HAP-1 (cell line): ENCODE measurements at regions not wholly inside any gene's neighbourhood (a gene's known extent, or its start where the extent isn't known, plus 50 kb on each side); places are given as distances from the start of the nearest gene placed in this dataset.

Experiments
- DNase-seq, 2 experiments: peaks; one replicate each; pipeline ENCODE4 v3.0.0-alpha.2; 2016 to 2020; ENCODE audit warnings: low spot score in 2 of 2
- H3K27me3 ChIP-seq: fragments of 250-450 bp; sonication (Bioruptor Pico); 2 replicates; pipeline ENCODE4 v1.5.1; 2020; ENCODE audit warnings: low read depth, mild to moderate bottlenecking, moderate library complexity
- H3K36me3 ChIP-seq: fragments of 250-450 bp; sonication (Bioruptor Pico); replicated peaks from 2 replicates; pipeline ENCODE4 v1.5.1; 2020; ENCODE audit warnings: mild to moderate bottlenecking
- H3K4me1 ChIP-seq: fragments of 250-450 bp; sonication (Bioruptor Pico); 2 replicates; pipeline ENCODE4 v1.5.1; 2020; ENCODE audit warnings: mild to moderate bottlenecking
- H3K4me3 ChIP-seq: fragments of 250-450 bp; sonication (Bioruptor Pico); 2 replicates; pipeline ENCODE4 v1.5.1; 2020; ENCODE audit warnings: mild to moderate bottlenecking, moderate library complexity
- H3K9me3 ChIP-seq: fragments of 250-450 bp; sonication (Bioruptor Pico); 2 replicates; pipeline ENCODE4 v1.5.1; 2020; ENCODE audit warnings: mild to moderate bottlenecking, moderate library complexity
- in situ Hi-C: fragments of 300-500 bp; cut with MboI; formaldehyde crosslinking; loops from 3 replicates; pipeline ENCODE4 v1.14.3; 2020; ENCODE audit warnings: low sequenced_read_pairs, inconsistent platforms, mixed read lengths

GRCh38 chr11:32221476-32222032, 130.7 kb downstream of the RCN1 start:
- H3K36me3 ChIP-seq = no peaks in the 10 kb centered on the region
- H3K4me1 ChIP-seq = no peaks in the 10 kb centered on the region
- peaks cover 6% of the 10 kb centered on the region for H3K27me3 ChIP-seq
- DNase-seq = no peak
- in situ Hi-C loops = no loop called here
- no peak overlapping the region for H3K4me3 ChIP-seq
- no peaks in the 10 kb centered on the region for H3K9me3 ChIP-seq

DNA sequence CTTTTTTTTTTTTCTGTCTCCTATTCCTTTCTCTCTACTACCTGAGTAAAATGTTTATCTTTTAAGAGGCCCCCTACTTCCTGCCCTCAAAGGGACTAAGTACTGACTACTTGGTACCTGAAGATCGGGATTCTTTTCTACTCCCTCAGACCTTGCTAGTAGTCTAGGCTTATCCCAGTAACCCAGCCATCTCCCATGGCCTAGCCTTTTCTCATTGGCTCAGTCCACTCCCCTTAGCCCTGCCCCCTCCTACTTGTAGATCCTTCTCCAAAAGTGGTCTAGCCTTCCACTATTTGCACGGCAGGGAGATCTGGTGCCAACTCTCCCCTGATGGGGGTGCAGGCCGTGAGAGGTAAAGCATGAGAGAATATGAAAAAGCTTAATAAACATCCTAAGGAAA, 133.7 kb downstream of the RCN1 start:
- Histone ChIP-seq H3K4me1 (no peaks in the 10 kb centered on the region), H3K4me3 (no peak overlapping the region), H3K36me3 (no peaks in the 10 kb centered on the region), H3K27me3 (peaks cover 6% of the 10 kb centered on the region), H3K9me3 (no peaks in the 10 kb centered on the region)
- DNase-seq = no peak
- in situ Hi-C loops = no loop called here

GRCh38 chr11:32225571-32226285, 134.9 kb downstream of the RCN1 start:
- Histone ChIP-seq H3K4me1 (no peaks in the 10 kb centered on the region), H3K27me3 (peaks cover 6% of the 10 kb centered on the region), H3K9me3 (no peaks in the 10 kb centered on the region), H3K36me3 (no peaks in the 10 kb centered on the region), H3K4me3 (no peak overlapping the region)
- in situ Hi-C loops = no loop called here
- DNase-seq = no peak

DNA sequence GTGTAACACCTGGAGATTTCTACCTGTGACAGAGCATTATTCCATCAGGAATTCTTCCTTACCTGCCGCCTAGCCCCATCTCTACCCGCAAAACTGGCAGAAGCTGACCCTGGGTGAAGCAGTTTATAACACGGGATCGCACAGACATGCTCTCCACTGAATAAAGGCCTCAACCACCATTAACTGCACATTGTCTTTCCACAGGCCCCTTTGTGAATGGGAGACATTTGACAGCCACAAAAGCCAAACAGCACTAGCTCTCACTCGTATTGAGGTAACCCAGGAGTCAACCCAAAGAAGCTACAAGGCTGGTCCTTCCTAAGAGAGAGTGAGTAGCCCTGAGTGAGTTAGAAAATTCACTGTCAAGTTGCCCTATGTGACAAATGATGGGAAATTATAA, 135.6 kb downstream of the RCN1 start:
- no peaks in the 10 kb centered on the region for H3K4me1 ChIP-seq
- DNase-seq = no peak
- in situ Hi-C loops = no loop called here
- H3K27me3 ChIP-seq = peaks cover 4% of the 10 kb centered on the region
- H3K9me3 ChIP-seq = no peaks in the 10 kb centered on the region
- H3K4me3 ChIP-seq = no peak overlapping the region
- no peaks in the 10 kb centered on the region for H3K36me3 ChIP-seq

GRCh38 chr11:32229576-32230240, 138.8 kb downstream of the RCN1 start:
- H3K36me3 ChIP-seq = no peaks in the 10 kb centered on the region
- in situ Hi-C loops = no loop called here
- no peak overlapping the region for H3K4me3 ChIP-seq
- no peaks in the 10 kb centered on the region; the same call in none of the 2 replicates for H3K27me3 ChIP-seq
- no peaks in the 10 kb centered on the region for H3K9me3 ChIP-seq
- DNase-seq = no peak
- no peaks in the 10 kb centered on the region for H3K4me1 ChIP-seq

GRCh38 chr11:32231909-32232493, 141.1 kb downstream of the RCN1 start:
- Histone ChIP-seq H3K36me3 (no peaks in the 10 kb centered on the region), H3K27me3 (peaks cover 4% of the 10 kb centered on the region; the same call in 1 of the 2 replicates), H3K4me3 (no peak overlapping the region), H3K4me1 (no peaks in the 10 kb centered on the region), H3K9me3 (no peaks in the 10 kb centered on the region)
- in situ Hi-C loops = no loop called here
- peak; percentile 39 to 56 for DNase-seq

GRCh38 chr11:32232516-32232915, 141.6 kb downstream of the RCN1 start:
- in situ Hi-C loops = no loop called here
- no peaks in the 10 kb centered on the region for H3K9me3 ChIP-seq
- no peak for DNase-seq
- H3K27me3 ChIP-seq = peaks cover 8% of the 10 kb centered on the region
- no peaks in the 10 kb centered on the region for H3K4me1 ChIP-seq
- H3K36me3 ChIP-seq = no peaks in the 10 kb centered on the region
- no peak overlapping the region for H3K4me3 ChIP-seq

DNA sequence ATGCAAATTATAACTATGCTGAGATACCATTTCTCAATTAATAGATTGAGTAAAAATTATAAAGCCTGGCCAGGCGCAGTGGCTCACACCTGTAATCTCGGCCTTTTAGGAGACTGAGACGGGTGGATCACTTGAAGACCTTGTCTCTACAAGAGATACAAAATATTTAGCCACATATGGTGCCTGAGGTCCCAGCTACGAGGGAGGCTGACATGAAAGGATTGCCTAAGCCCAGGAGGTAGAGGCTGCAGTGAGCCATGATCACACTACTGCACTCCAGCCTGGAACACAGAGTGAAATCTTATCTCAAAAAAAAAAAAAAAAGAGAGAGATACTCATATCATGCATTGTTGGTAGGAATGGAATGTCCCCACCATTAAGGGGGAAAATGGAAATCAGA, 142.4 kb downstream of the RCN1 start:
- no peak for DNase-seq
- Histone ChIP-seq H3K4me1 (no peaks in the 10 kb centered on the region), H3K36me3 (no peaks in the 10 kb centered on the region), H3K27me3 (peaks cover 10% of the 10 kb centered on the region), H3K4me3 (no peak overlapping the region), H3K9me3 (no peaks in the 10 kb centered on the region)
- in situ Hi-C loops = no loop called here

GRCh38 chr11:32233928-32234327, 143.1 kb downstream of the RCN1 start:
- Histone ChIP-seq H3K9me3 (no peaks in the 10 kb centered on the region), H3K36me3 (no peaks in the 10 kb centered on the region), H3K27me3 (peaks cover 10% of the 10 kb centered on the region), H3K4me3 (no peak overlapping the region), H3K4me1 (no peaks in the 10 kb centered on the region)
- no peak for DNase-seq
- in situ Hi-C loops = no loop called here

DNA sequence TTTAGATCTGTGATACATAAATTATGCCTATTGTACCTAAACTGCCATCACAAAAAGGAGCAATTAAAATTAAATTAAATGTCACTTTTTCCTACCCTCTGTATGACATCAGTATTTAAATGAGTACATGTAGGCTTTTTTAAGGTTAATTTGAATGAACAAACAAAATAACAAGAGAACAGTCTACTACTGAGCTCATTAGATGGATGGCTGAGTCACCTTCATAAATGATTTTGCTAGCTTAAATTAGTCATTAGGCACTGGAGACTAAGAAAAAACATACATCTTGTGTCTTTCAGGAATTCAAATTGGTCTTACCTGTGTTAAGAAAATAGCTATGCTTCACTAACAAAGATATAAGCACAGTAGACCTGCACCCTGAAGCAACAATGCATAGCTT, 153.6 kb downstream of the RCN1 start:
- Histone ChIP-seq H3K27me3 (no peaks in the 10 kb centered on the region; the same call in 1 of the 2 replicates), H3K9me3 (no peaks in the 10 kb centered on the region)

GRCh38 chr11:32253706-32254105, 162.8 kb downstream of the RCN1 start:
- Histone ChIP-seq H3K9me3 (no peaks in the 10 kb centered on the region), H3K4me3 (no peak overlapping the region), H3K36me3 (no peaks in the 10 kb centered on the region), H3K4me1 (no peaks in the 10 kb centered on the region), H3K27me3 (no peaks in the 10 kb centered on the region)
- no peak for DNase-seq
- in situ Hi-C loops = no loop called here

More for the DNA sequence above, 153.6 kb downstream of the RCN1 start:
- Histone ChIP-seq H3K4me3 (no peak overlapping the region), H3K4me1 (no peaks in the 10 kb centered on the region), H3K36me3 (no peaks in the 10 kb centered on the region)
- DNase-seq = no peak
- in situ Hi-C loops = no loop called here

- Histone ChIP-seq H3K27me3 (no peaks in the 10 kb centered on the region), H3K4me1 (no peaks in the 10 kb centered on the region), H3K4me3 (no peak overlapping the region), H3K9me3 (no peaks in the 10 kb centered on the region), H3K36me3 (no peaks in the 10 kb centered on the region)
- in situ Hi-C loops = no loop called here
- DNase-seq = no peak
Measured at GRCh38 chr11:32255841-32256240, 165.0 kb downstream of the RCN1 start.

- Histone ChIP-seq H3K9me3 (no peaks in the 10 kb centered on the region), H3K4me1 (no peaks in the 10 kb centered on the region)
- in situ Hi-C loops = no loop called here
Measured at GRCh38 chr11:32256466-32256865, 165.6 kb downstream of the RCN1 start.

GRCh38 chr11:32259641-32260081, 168.8 kb downstream of the RCN1 start:
- DNase-seq = no peak
- no peaks in the 10 kb centered on the region for H3K27me3 ChIP-seq
- no peaks in the 10 kb centered on the region for H3K36me3 ChIP-seq
- H3K4me3 ChIP-seq = no peak overlapping the region
- in situ Hi-C loops = no loop called here
- H3K9me3 ChIP-seq = no peaks in the 10 kb centered on the region
- no peaks in the 10 kb centered on the region for H3K4me1 ChIP-seq

More at GRCh38 chr11:32256466-32256865, 165.6 kb downstream of the RCN1 start:
- H3K4me3 ChIP-seq = no peak overlapping the region
- H3K27me3 ChIP-seq = no peaks in the 10 kb centered on the region
- no peaks in the 10 kb centered on the region for H3K36me3 ChIP-seq
- no peak for DNase-seq
